SK-N-SH treated with all-trans-retinoic acid at 6 μM for 48 hours (cell line): ENCODE measurements at regions not wholly inside any gene's neighbourhood (a gene's known extent, or its start where the extent isn't known, plus 50 kb on each side); places are given as distances from the start of the nearest gene placed in this dataset.

Source experiments
- ARNTL ChIP-seq: fragments of 450-650 bp; formaldehyde crosslinking; IDR thresholded peaks from 2 replicates; pipeline ENCODE4 v1.5.0; 2020; ENCODE audit warnings: low read depth, mild to moderate bottlenecking, moderate library complexity, borderline replicate concordance
- CREB5 ChIP-seq: fragments of 250-450 bp; sonication (Bioruptor Pico); IDR thresholded peaks from 2 replicates; pipeline ENCODE4 v1.5.1; 2020; ENCODE audit warnings: low read depth, mild to moderate bottlenecking, moderate library complexity
- ESRRG ChIP-seq: fragments of 250-450 bp; sonication (Bioruptor Pico); IDR thresholded peaks from 2 replicates; pipeline ENCODE4 v1.6.1; 2021; ENCODE audit warnings: mild to moderate bottlenecking
- ISL1 ChIP-seq: fragments of 250-450 bp; sonication (Bioruptor Pico); IDR thresholded peaks from 2 replicates; pipeline ENCODE4 v2.1.2; 2022; ENCODE audit warnings: mild to moderate bottlenecking, moderate library complexity
- RARB ChIP-seq: fragments of 250-450 bp; sonication (Bioruptor Pico); IDR thresholded peaks from 2 replicates; pipeline ENCODE4 v1.8.0; 2021; ENCODE audit warnings: mild to moderate bottlenecking, moderate library complexity
- SNAI2 ChIP-seq: fragments of 250-450 bp; sonication (Bioruptor Pico); IDR thresholded peaks from 2 replicates; pipeline ENCODE4 v1.5.0; 2020; ENCODE audit warnings: mild to moderate bottlenecking, moderate library complexity
- TCF4 ChIP-seq: fragments of 250-450 bp; sonication (Bioruptor Pico); IDR thresholded peaks from 2 replicates; pipeline ENCODE4 v1.8.0; 2021; ENCODE audit warnings: mild to moderate bottlenecking, moderate library complexity, borderline replicate concordance
- ZFP3 ChIP-seq: fragments of 250-450 bp; sonication (Bioruptor Pico); IDR thresholded peaks from 2 replicates; pipeline ENCODE4 v1.5.0; 2020; ENCODE audit warnings: mild to moderate bottlenecking, moderate library complexity
- ZFP30 ChIP-seq: fragments of 450-650 bp; formaldehyde crosslinking; IDR thresholded peaks from 2 replicates; pipeline ENCODE4 v1.5.0; 2022; ENCODE audit warnings: mild to moderate bottlenecking, moderate library complexity
- ZNF565 ChIP-seq: fragments of 450-650 bp; formaldehyde crosslinking; conservative IDR thresholded peaks from 2 replicates; pipeline ENCODE4 v1.5.0; 2020; ENCODE audit warnings: low read depth, mild to moderate bottlenecking, moderate library complexity
- ZNF8 ChIP-seq: fragments of 450-650 bp; formaldehyde crosslinking; IDR thresholded peaks from 2 replicates; pipeline ENCODE4 v1.5.0; 2020; ENCODE audit warnings: mild to moderate bottlenecking, moderate library complexity
- TF ChIP-seq, protein P1 (sequence below): fragments of 250-450 bp; sonication (Bioruptor Pico); IDR thresholded peaks from 2 replicates; pipeline ENCODE4 v1.5.1; 2021; ENCODE audit warnings: mild to moderate bottlenecking, moderate library complexity
- TF ChIP-seq, protein P2 (sequence below): fragments of 250-450 bp; sonication (Bioruptor Pico); IDR thresholded peaks from 2 replicates; pipeline ENCODE4 v1.8.0; 2020; ENCODE audit warnings: mild to moderate bottlenecking, moderate library complexity, borderline replicate concordance
- TF ChIP-seq, protein P3 (sequence below): fragments of 250-450 bp; sonication (Bioruptor Pico); IDR thresholded peaks from 2 replicates; pipeline ENCODE4 v1.8.0; 2021; ENCODE audit warnings: low read depth, mild to moderate bottlenecking, moderate library complexity, borderline replicate concordance

GRCh38 chr4:62377245-62377644, 1177.1 kb downstream of the ADGRL3 start:
- TF ChIP-seq TCF4 (CRISPR knock-in tag) (no peak), ZNF8 (CRISPR knock-in tag) (no peak), CREB5 (CRISPR knock-in tag) (no peak), ARNTL (no peak), ZFP30 (CRISPR knock-in tag) (no peak), ZNF565 (CRISPR knock-in tag) (no peak), SNAI2 (CRISPR knock-in tag) (no peak), ZFP3 (CRISPR knock-in tag) (no peak), RARB (no peak), ISL1 (CRISPR knock-in tag) (no peak), ESRRG (CRISPR knock-in tag) (no peak)
- TF ChIP-seq, protein P1, sequence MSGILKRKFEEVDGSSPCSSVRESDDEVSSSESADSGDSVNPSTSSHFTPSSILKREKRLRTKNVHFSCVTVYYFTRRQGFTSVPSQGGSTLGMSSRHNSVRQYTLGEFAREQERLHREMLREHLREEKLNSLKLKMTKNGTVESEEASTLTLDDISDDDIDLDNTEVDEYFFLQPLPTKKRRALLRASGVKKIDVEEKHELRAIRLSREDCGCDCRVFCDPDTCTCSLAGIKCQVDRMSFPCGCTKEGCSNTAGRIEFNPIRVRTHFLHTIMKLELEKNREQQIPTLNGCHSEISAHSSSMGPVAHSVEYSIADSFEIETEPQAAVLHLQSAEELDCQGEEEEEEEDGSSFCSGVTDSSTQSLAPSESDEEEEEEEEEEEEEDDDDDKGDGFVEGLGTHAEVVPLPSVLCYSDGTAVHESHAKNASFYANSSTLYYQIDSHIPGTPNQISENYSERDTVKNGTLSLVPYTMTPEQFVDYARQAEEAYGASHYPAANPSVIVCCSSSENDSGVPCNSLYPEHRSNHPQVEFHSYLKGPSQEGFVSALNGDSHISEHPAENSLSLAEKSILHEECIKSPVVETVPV (CRISPR knock-in tag): no peak
- TF ChIP-seq, protein P2, sequence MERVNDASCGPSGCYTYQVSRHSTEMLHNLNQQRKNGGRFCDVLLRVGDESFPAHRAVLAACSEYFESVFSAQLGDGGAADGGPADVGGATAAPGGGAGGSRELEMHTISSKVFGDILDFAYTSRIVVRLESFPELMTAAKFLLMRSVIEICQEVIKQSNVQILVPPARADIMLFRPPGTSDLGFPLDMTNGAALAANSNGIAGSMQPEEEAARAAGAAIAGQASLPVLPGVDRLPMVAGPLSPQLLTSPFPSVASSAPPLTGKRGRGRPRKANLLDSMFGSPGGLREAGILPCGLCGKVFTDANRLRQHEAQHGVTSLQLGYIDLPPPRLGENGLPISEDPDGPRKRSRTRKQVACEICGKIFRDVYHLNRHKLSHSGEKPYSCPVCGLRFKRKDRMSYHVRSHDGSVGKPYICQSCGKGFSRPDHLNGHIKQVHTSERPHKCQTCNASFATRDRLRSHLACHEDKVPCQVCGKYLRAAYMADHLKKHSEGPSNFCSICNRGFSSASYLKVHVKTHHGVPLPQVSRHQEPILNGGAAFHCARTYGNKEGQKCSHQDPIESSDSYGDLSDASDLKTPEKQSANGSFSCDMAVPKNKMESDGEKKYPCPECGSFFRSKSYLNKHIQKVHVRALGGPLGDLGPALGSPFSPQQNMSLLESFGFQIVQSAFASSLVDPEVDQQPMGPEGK (CRISPR knock-in tag): no peak
- TF ChIP-seq, protein P3, sequence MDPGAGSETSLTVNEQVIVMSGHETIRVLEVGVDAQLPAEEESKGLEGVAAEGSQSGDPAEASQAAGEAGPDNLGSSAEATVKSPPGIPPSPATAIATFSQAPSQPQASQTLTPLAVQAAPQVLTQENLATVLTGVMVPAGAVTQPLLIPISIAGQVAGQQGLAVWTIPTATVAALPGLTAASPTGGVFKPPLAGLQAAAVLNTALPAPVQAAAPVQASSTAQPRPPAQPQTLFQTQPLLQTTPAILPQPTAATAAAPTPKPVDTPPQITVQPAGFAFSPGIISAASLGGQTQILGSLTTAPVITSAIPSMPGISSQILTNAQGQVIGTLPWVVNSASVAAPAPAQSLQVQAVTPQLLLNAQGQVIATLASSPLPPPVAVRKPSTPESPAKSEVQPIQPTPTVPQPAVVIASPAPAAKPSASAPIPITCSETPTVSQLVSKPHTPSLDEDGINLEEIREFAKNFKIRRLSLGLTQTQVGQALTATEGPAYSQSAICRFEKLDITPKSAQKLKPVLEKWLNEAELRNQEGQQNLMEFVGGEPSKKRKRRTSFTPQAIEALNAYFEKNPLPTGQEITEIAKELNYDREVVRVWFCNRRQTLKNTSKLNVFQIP: no peak
